ENCODE measurements at regions not wholly inside any gene's neighbourhood (a gene's known extent, or its start where the extent isn't known, plus 50 kb on each side); places are given as distances from the start of the nearest gene placed in this dataset.

- TF ChIP-seq EZH2phosphoT487 (IDR thresholded peaks at IDR 0.05; ENCODE audit: borderline replicate concordance, low read depth, low read length) (no peak), CTCF (conservative IDR thresholded peaks at IDR 0.05; ENCODE audit: low read length) (no peak)
- H3K9me3 ChIP-seq (ENCODE audit: low read length): no peaks in the 10 kb centered on the region
- ChIA-PET POLR2A (no interaction called here), CTCF (ENCODE audit: unreplicated experiment) (no interaction called here)
- H3K4me1 ChIP-seq (ENCODE audit: insufficient read depth, low read length, poor library complexity, severe bottlenecking): no peaks in the 10 kb centered on the region
- no TSS peak for BruUV-seq (replicated peaks)
- no peak overlapping the region for H3K4me2 ChIP-seq (ENCODE audit: low read length)
- no peak overlapping the region for H3K4me3 ChIP-seq (ENCODE audit: low read depth, low read length, poor library complexity, severe bottlenecking)
- H3K79me2 ChIP-seq (ENCODE audit: insufficient read depth, low read depth, low read length): no peaks in the 10 kb centered on the region
- H3K36me3 ChIP-seq (ENCODE audit: insufficient read depth, low read length): no peaks in the 10 kb centered on the region
- H3K9me2 ChIP-seq (ENCODE audit: insufficient read depth, low read length): no peaks in the 10 kb centered on the region
- H4K20me1 ChIP-seq (ENCODE audit: insufficient read depth, low read length): no peaks in the 10 kb centered on the region
- intact Hi-C loops (cut with micrococcal nuclease; ENCODE audit: unreplicated experiment): no loop called here
- no peak overlapping the region for H3K27ac ChIP-seq (ENCODE audit: low read depth, low read length, poor library complexity, severe bottlenecking)
- no peak for DNase-seq (ENCODE audit: low spot score)
- no peak overlapping the region for H2AFZ ChIP-seq (ENCODE audit: low read length)
Observed at GRCh38 chr1:62928885-62929284, 145.0 kb downstream of the ATG4C start.

GRCh38 chr1:62937634-62938296, 153.8 kb downstream of the ATG4C start:
- no peak overlapping the region for H3K27ac ChIP-seq (ENCODE audit: low read depth, low read length, poor library complexity, severe bottlenecking)
- no peak overlapping the region for H2AFZ ChIP-seq (ENCODE audit: low read length)
- no peaks in the 10 kb centered on the region for H3K9me2 ChIP-seq (ENCODE audit: insufficient read depth, low read length)
- CTCF ChIA-PET (ENCODE audit: unreplicated experiment): no interaction called here
- H3K79me2 ChIP-seq (ENCODE audit: insufficient read depth, low read depth, low read length): no peaks in the 10 kb centered on the region
- BruUV-seq (replicated peaks): no TSS peak
- DNase-seq (ENCODE audit: low spot score): no peak
- H3K9me3 ChIP-seq (ENCODE audit: low read length): no peaks in the 10 kb centered on the region
- intact Hi-C loops (cut with micrococcal nuclease; ENCODE audit: unreplicated experiment): no loop called here
- no peaks in the 10 kb centered on the region for H3K4me1 ChIP-seq (ENCODE audit: insufficient read depth, low read length, poor library complexity, severe bottlenecking)
- no peaks in the 10 kb centered on the region for H3K36me3 ChIP-seq (ENCODE audit: insufficient read depth, low read length)
- POLR2A ChIA-PET: no interaction called here
- no peak for TF ChIP-seq EZH2phosphoT487 (IDR thresholded peaks at IDR 0.05; ENCODE audit: borderline replicate concordance, low read depth, low read length)
- TF ChIP-seq CTCF (conservative IDR thresholded peaks at IDR 0.05; ENCODE audit: low read length): no peak
- no peak overlapping the region for H3K4me2 ChIP-seq (ENCODE audit: low read length)
- H4K20me1 ChIP-seq (ENCODE audit: insufficient read depth, low read length): no peaks in the 10 kb centered on the region
- no peak overlapping the region for H3K4me3 ChIP-seq (ENCODE audit: low read depth, low read length, poor library complexity, severe bottlenecking)

GRCh38 chr1:62941780-62942179, 157.8 kb downstream of the ATG4C start:
- Histone ChIP-seq H3K9me3 (ENCODE audit: low read length) (no peaks in the 10 kb centered on the region), H3K27ac (ENCODE audit: low read depth, low read length, poor library complexity, severe bottlenecking) (no peak overlapping the region), H3K36me3 (ENCODE audit: insufficient read depth, low read length) (no peaks in the 10 kb centered on the region), H2AFZ (ENCODE audit: low read length) (no peak overlapping the region), H3K4me2 (ENCODE audit: low read length) (no peak overlapping the region), H3K4me1 (ENCODE audit: insufficient read depth, low read length, poor library complexity, severe bottlenecking) (no peaks in the 10 kb centered on the region), H3K4me3 (ENCODE audit: low read depth, low read length, poor library complexity, severe bottlenecking) (no peak overlapping the region), H3K79me2 (ENCODE audit: insufficient read depth, low read depth, low read length) (no peaks in the 10 kb centered on the region), H3K9me2 (ENCODE audit: insufficient read depth, low read length) (no peaks in the 10 kb centered on the region), H4K20me1 (ENCODE audit: insufficient read depth, low read length) (no peaks in the 10 kb centered on the region)
- no peak for TF ChIP-seq EZH2phosphoT487 (IDR thresholded peaks at IDR 0.05; ENCODE audit: borderline replicate concordance, low read depth, low read length)
- TF ChIP-seq CTCF (conservative IDR thresholded peaks at IDR 0.05; ENCODE audit: low read length): no peak
- ChIA-PET POLR2A (interaction anchor here (0.6 kb wide), 1 partner anchor 383 kb away, joined by 4 read pairs; no protein-coding TSS in a partner anchor), CTCF (ENCODE audit: unreplicated experiment) (no interaction called here)
- no TSS peak for BruUV-seq (replicated peaks)
- DNase-seq (ENCODE audit: low spot score): no peak
- intact Hi-C loops (cut with micrococcal nuclease; ENCODE audit: unreplicated experiment): no loop called here

Measured in OCI-LY7 (cell line).